Left cardiac atrium (tissue), 4 donors: ENCODE measurements at regions not wholly inside any gene's neighbourhood (a gene's known extent, or its start where the extent isn't known, plus 50 kb on each side); places are given as distances from the start of the nearest gene placed in this dataset.
A peak's percentile ranks its signal among the peaks of the same experiment; 100 is the strongest.
"Not testable (repeated sequence)": the region's sequence is repeated elsewhere in the genome, so short reads cannot be mapped to it uniquely, and the experiment has no call there.

ENCODE experiments used
- ATAC-seq, 2 donors: fragments of 200-7000 bp; cut with Tn5 transposase; one replicate each; pipeline ENCODE4 v1.9.1; 2020; ENCODE audit warnings: mild to moderate bottlenecking in 2 of 2, moderate library complexity in 2 of 2
- DNase-seq: peaks from one replicate; pipeline ENCODE4 v3.0.0-alpha.2; 2020
- intact Hi-C, 2 donors: fragments of 100-400 bp; cut with DNase I; formaldehyde crosslinking; loops; one replicate each; pipeline versions ENCODE4 v1.14.1 to v1.15.1; 2022 to 2023
- donor health status: DM: no; HTN: yes; CAD: no.
- donor health status: DM: no; HTN: yes; CAD: no; lungs with severe emphysema.
- donor health status: DM: yes; HTN: yes; CAD: no.
- donor health status: Dilated cardiomyopathy.

- DNase-seq, ATAC-seq, intact Hi-C loops: not testable (repeated sequence)
Observed at GRCh38 chr16:6725206-6725605, 607.4 kb upstream of the RBFOX1 start.

GRCh38 chr16:6722786-6723185 lies 609.9 kb upstream of the RBFOX1 start:
- intact Hi-C loops, result no loop called here
- ATAC-seq (no peak), DNase-seq (no peak)

GRCh38 chr16:6714510-6714909 lies 618.1 kb upstream of the RBFOX1 start:
- no peak for DNase-seq
- intact Hi-C loops, result no loop called here
- ATAC-seq, result no peak

GRCh38 chr16:6709736-6710135 lies 622.9 kb upstream of the RBFOX1 start:
- ATAC-seq (no peak), DNase-seq (no peak)
- intact Hi-C loops, result no loop called here

- no peak for ATAC-seq
- intact Hi-C loops, result no loop called here
- DNase-seq, result no peak
Observed at GRCh38 chr16:6708576-6709215, 623.9 kb upstream of the RBFOX1 start.

GRCh38 chr16:6704306-6704930 lies 628.2 kb upstream of the RBFOX1 start:
- intact Hi-C loops, result no loop called here
- ATAC-seq (no peak), DNase-seq (no peak)

GRCh38 chr16:6701096-6701495 lies 631.5 kb upstream of the RBFOX1 start:
- DNase-seq (no peak), ATAC-seq (no peak)
- intact Hi-C loops, result no loop called here

GRCh38 chr16:6698548-6698947 lies 634.1 kb upstream of the RBFOX1 start:
- intact Hi-C loops, result no loop called here
- no peak for DNase-seq
- ATAC-seq, result no peak

GRCh38 chr16:6695666-6696065 lies 637.0 kb upstream of the RBFOX1 start:
- DNase-seq (no peak), ATAC-seq (no peak)
- intact Hi-C loops, result no loop called here

- ATAC-seq, result no peak
- no peak for DNase-seq
- intact Hi-C loops, result no loop called here
Observed at GRCh38 chr16:6694636-6695035, 638.0 kb upstream of the RBFOX1 start.

GRCh38 chr16:6693418-6693817 lies 639.2 kb upstream of the RBFOX1 start:
- intact Hi-C loops, DNase-seq, ATAC-seq: not testable (repeated sequence)

GRCh38 chr16:6692874-6693273 lies 639.8 kb upstream of the RBFOX1 start:
- intact Hi-C loops, result no loop called here
- DNase-seq (no peak), ATAC-seq (no peak)

- intact Hi-C loops, result no loop called here
- ATAC-seq, result no peak
- no peak for DNase-seq
Observed at GRCh38 chr16:6690741-6691140, 641.9 kb upstream of the RBFOX1 start.

- intact Hi-C loops, result no loop called here
- ATAC-seq, result no peak
- DNase-seq, result no peak
Observed at GRCh38 chr16:6689643-6690042, 643.0 kb upstream of the RBFOX1 start.

- ATAC-seq (no peak), DNase-seq (no peak)
- intact Hi-C loops, result no loop called here
Observed at GRCh38 chr16:6687593-6687992, 645.1 kb upstream of the RBFOX1 start.

GRCh38 chr16:6684076-6684673 lies 648.5 kb upstream of the RBFOX1 start:
- ATAC-seq, result no peak
- no peak for DNase-seq
- intact Hi-C loops, result loop anchor here in 1 of 2 donors (5.0 kb wide), 1 partner anchor 1493 kb away; no protein-coding TSS in a partner anchor

GRCh38 chr16:6682142-6682811 lies 650.4 kb upstream of the RBFOX1 start:
- DNase-seq, result peak; percentile 18
- intact Hi-C loops, result loop anchor here in 1 of 2 donors (5.0 kb wide), 1 partner anchor 1495 kb away; no protein-coding TSS in a partner anchor
- no peak for ATAC-seq

- DNase-seq (no peak), ATAC-seq (no peak)
- intact Hi-C loops, result no loop called here
Observed at GRCh38 chr16:6678586-6678985, 654.1 kb upstream of the RBFOX1 start.

- DNase-seq (no peak), ATAC-seq (no peak)
- intact Hi-C loops, result no loop called here
Observed at GRCh38 chr16:6674071-6674470, 658.6 kb upstream of the RBFOX1 start.

GRCh38 chr16:6672507-6672906 lies 660.1 kb upstream of the RBFOX1 start:
- DNase-seq (no peak), ATAC-seq (no peak)
- intact Hi-C loops, result no loop called here
